ENCODE measurements at regions not wholly inside any gene's neighbourhood (a gene's known extent, or its start where the extent isn't known, plus 50 kb on each side); places are given as distances from the start of the nearest gene placed in this dataset.

DNA sequence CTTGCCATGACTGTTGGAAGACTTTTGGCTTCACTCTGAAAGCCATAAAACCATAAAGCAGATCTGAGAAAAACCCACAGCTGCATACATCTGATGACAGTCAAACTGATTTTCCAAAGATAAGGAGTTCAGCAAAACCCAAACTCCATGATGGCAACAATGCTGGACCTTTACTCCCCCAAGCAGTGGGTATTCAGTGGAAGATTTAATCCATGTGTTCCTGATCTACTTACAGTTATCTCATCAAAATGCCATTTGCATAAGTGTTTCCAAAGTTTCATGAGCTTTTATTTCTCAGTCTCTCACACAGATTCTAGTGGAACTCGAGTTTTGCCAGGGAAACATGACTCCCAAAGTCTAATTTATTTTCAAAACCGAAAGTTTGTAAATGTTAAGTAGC is 184.9 kb downstream of the ZC3H11B start:
- Histone ChIP-seq H2BK20ac (ENCODE audit: low read length) (no peak overlapping the region), H2BK120ac (replicated peaks; ENCODE audit: low read depth, low read length) (no peak overlapping the region), H3K27me3 (replicated peaks in 1 of 4; ENCODE audit: control insufficient read depth in 3 of 4, extremely low read depth in 1 of 4, insufficient read depth in 3 of 4, low read length in 3 of 4) (no peaks in the 10 kb centered on the region), H4K91ac (replicated peaks; ENCODE audit: insufficient read length, low read length) (no peak overlapping the region), H3K4me3 (ENCODE audit: extremely low read depth in 1 of 4, insufficient read depth in 2 of 4, low read depth in 3 of 4, low read length in 4 of 4) (no peak overlapping the region), H2BK15ac (ENCODE audit: low read length) (no peak overlapping the region), H3K23me2 (ENCODE audit: low read depth, low read length) (no peaks in the 10 kb centered on the region; the same call in 1 of the 2 replicates), H3K23ac (ENCODE audit: insufficient read length) (no peak overlapping the region), H3K9me3 (ENCODE audit: insufficient read depth in 2 of 2, low read depth in 1 of 2, low read length in 1 of 2) (no peaks in the 10 kb centered on the region), H3K14ac (ENCODE audit: insufficient read length) (no peak overlapping the region), H3K56ac (replicated peaks; ENCODE audit: insufficient read length, low read depth, low read length) (no peak overlapping the region), H3K18ac (ENCODE audit: extremely low read depth, low read length) (no peak overlapping the region), H3K27ac (ENCODE audit: low read depth, low read length) (no peak overlapping the region), H2AK5ac (ENCODE audit: low read depth, low read length) (no peak overlapping the region), H3K9ac (replicated peaks in 1 of 4; ENCODE audit: extremely low read depth in 1 of 4, low read depth in 3 of 4, low read length in 3 of 4) (no peak overlapping the region), H3K4ac (replicated peaks; ENCODE audit: insufficient read length, low read depth, low read length) (no peak overlapping the region), H3K4me2 (ENCODE audit: insufficient read depth in 1 of 2, low read depth in 2 of 2, low read length in 2 of 2) (no peak overlapping the region), H3K4me1 (replicated peaks in 1 of 4; ENCODE audit: control insufficient read depth in 3 of 4, insufficient read depth in 4 of 4, low read length in 3 of 4) (no peaks in the 10 kb centered on the region; a peak in 1 of 7 replicates), H3K36me3 (ENCODE audit: control insufficient read depth in 2 of 4, insufficient read depth in 4 of 4, low read length in 3 of 4) (no peaks in the 10 kb centered on the region), H4K8ac (ENCODE audit: extremely low read depth, insufficient read depth, low read length) (no peak overlapping the region), H3K79me1 (ENCODE audit: low read depth, low read length) (no peaks in the 10 kb centered on the region), H3K79me2 (ENCODE audit: control insufficient read depth in 1 of 2, insufficient read depth in 2 of 2, low read length in 2 of 2) (no peaks in the 10 kb centered on the region), H2BK12ac (ENCODE audit: low read depth, low read length) (no peak overlapping the region), H2AFZ (ENCODE audit: low read length) (no peak overlapping the region), H4K20me1 (replicated peaks in 1 of 2; ENCODE audit: control insufficient read depth in 1 of 2, insufficient read depth in 2 of 2, low read length in 2 of 2) (no peaks in the 10 kb centered on the region), H4K5ac (ENCODE audit: insufficient read length, low read depth, low read length) (no peak overlapping the region), H2BK5ac (ENCODE audit: low read depth, low read length) (no peak overlapping the region)
- CTCF ChIA-PET (ENCODE audit: partially characterized antibody) = interaction anchor here (0.8 to 1.9 kb wide), 2 partner anchors 11 to 55 kb away, joined by 3 to 5 read pairs; no protein-coding TSS in a partner anchor
- no peak for FAIRE-seq
- WGBS, 2 experiments (ENCODE audit: extremely low coverage in 1 of 2, insufficient coverage in 1 of 2, insufficient read length in 1 of 2, insufficient replicate concordance in 2 of 2, low coverage in 1 of 2, low lambda C conversion rate in 2 of 2, missing lambda C conversion rate in 1 of 2) = 92% methylated on average over 2 of the region's 2 CpGs; no CpG with 5 or more reads in 1 of the 2 experiments
- DNase-seq (ENCODE audit: low read depth in 1 of 2, low spot score in 2 of 2) = no peak
- POLR2A ChIA-PET (ENCODE audit: partially characterized antibody) = no interaction called here
- TF ChIP-seq TBP (IDR thresholded peaks at IDR 0.05; ENCODE audit: low read depth, low read length) = no peak
- TF ChIP-seq ZNF274 (IDR thresholded peaks at IDR 0.05; ENCODE audit: borderline replicate concordance, extremely low read depth, low read length) = no peak
- no peak for TF ChIP-seq MAFK (IDR thresholded peaks at IDR 0.05; ENCODE audit: low read depth, low read length)
- TF ChIP-seq CHD2 (IDR thresholded peaks at IDR 0.05; ENCODE audit: low read length) = no peak
- TF ChIP-seq YY1 (IDR thresholded peaks at IDR 0.05; ENCODE audit: low read depth, low read length) = no peak
- no peak for TF ChIP-seq CBX8 (IDR thresholded peaks at IDR 0.05; ENCODE audit: borderline replicate concordance, low read depth, low read length)
- TF ChIP-seq FOSL1 (IDR thresholded peaks at IDR 0.05; ENCODE audit: insufficient read depth, low read depth, low read length) = no peak
- no peak for TF ChIP-seq KDM1A (IDR thresholded peaks at IDR 0.05; ENCODE audit: borderline replicate concordance, low read length)
- TF ChIP-seq, protein P1, sequence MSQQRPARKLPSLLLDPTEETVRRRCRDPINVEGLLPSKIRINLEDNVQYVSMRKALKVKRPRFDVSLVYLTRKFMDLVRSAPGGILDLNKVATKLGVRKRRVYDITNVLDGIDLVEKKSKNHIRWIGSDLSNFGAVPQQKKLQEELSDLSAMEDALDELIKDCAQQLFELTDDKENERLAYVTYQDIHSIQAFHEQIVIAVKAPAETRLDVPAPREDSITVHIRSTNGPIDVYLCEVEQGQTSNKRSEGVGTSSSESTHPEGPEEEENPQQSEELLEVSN (IDR thresholded peaks at IDR 0.05) = no peak
- TF ChIP-seq JUN (IDR thresholded peaks at IDR 0.05; ENCODE audit: low read depth, low read length) = no peak
- no peak for TF ChIP-seq BACH1 (IDR thresholded peaks at IDR 0.05; ENCODE audit: low read length)
- no peak for TF ChIP-seq TCF12 (IDR thresholded peaks at IDR 0.05; ENCODE audit: low read depth, low read length)
- no peak for TF ChIP-seq KDM4A (IDR thresholded peaks at IDR 0.05; ENCODE audit: low read depth, low read length, severe bottlenecking)
- TF ChIP-seq, protein P2, sequence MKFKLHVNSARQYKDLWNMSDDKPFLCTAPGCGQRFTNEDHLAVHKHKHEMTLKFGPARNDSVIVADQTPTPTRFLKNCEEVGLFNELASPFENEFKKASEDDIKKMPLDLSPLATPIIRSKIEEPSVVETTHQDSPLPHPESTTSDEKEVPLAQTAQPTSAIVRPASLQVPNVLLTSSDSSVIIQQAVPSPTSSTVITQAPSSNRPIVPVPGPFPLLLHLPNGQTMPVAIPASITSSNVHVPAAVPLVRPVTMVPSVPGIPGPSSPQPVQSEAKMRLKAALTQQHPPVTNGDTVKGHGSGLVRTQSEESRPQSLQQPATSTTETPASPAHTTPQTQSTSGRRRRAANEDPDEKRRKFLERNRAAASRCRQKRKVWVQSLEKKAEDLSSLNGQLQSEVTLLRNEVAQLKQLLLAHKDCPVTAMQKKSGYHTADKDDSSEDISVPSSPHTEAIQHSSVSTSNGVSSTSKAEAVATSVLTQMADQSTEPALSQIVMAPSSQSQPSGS (IDR thresholded peaks at IDR 0.05; ENCODE audit: low read length) = no peak
